ENCODE measurements at regions not wholly inside any gene's neighbourhood (a gene's known extent, or its start where the extent isn't known, plus 50 kb on each side); places are given as distances from the start of the nearest gene placed in this dataset.

- BruUV-seq (replicated peaks) = no TSS peak
These were observed 471.8 kb downstream of the C3orf38 start for GRCh38 chr3:88621586-88621985.

GRCh38 chr3:88623709-88624108, 473.9 kb downstream of the C3orf38 start:
- Histone ChIP-seq H3K36me3 (ENCODE audit: control insufficient read depth, insufficient read depth, low read length) (no peaks in the 10 kb centered on the region), H3K27ac (ENCODE audit: low read length) (no peak overlapping the region), H3K9me3 (ENCODE audit: control insufficient read depth, insufficient read depth, low read depth, low read length) (no peaks in the 10 kb centered on the region), H3K4me3 (ENCODE audit: low read depth in 2 of 2, low read length in 2 of 2) (no peak overlapping the region), H3K27me3 (ENCODE audit: control insufficient read depth, insufficient read depth, low read length) (no peaks in the 10 kb centered on the region), H3K4me1 (ENCODE audit: control insufficient read depth, insufficient read depth, low read length) (no peaks in the 10 kb centered on the region)
- intact Hi-C loops (cut with micrococcal nuclease; ENCODE audit: unreplicated experiment) = no loop called here
- TF ChIP-seq CTCF (IDR thresholded peaks at IDR 0.05) (no peak), POLR2AphosphoS5 (IDR thresholded peaks at IDR 0.05; ENCODE audit: low read depth, low read length) (no peak), TCF7L2 (IDR thresholded peaks at IDR 0.05; ENCODE audit: low read depth, low read length) (no peak), REST (IDR thresholded peaks at IDR 0.05; ENCODE audit: insufficient read depth in 1 of 2, low read depth in 2 of 2, low read length in 1 of 2) (no peak), SIN3A (IDR thresholded peaks at IDR 0.05; ENCODE audit: borderline replicate concordance, insufficient read depth, low read depth, low read length) (no peak)
- POLR2A ChIA-PET = no interaction called here
- in situ Hi-C loops (cut with HindIII; ENCODE audit: low pct_unique_long_range_greater_than_20kb, low sequenced_read_pairs) = no loop called here
- CTCF ChIA-PET = no interaction called here
- no TSS peak for BruUV-seq (replicated peaks)
- ATAC-seq (no peak), DNase-seq (ENCODE audit: low read depth, low spot score) (no peak)

More at GRCh38 chr3:88621586-88621985, 471.8 kb downstream of the C3orf38 start:
- DNase-seq (ENCODE audit: low read depth, low spot score) = no peak
- ChIA-PET CTCF (no interaction called here), POLR2A (no interaction called here)
- Histone ChIP-seq H3K27me3 (ENCODE audit: control insufficient read depth, insufficient read depth, low read length) (no peaks in the 10 kb centered on the region), H3K4me3 (ENCODE audit: low read depth in 2 of 2, low read length in 2 of 2) (no peak overlapping the region), H3K4me1 (ENCODE audit: control insufficient read depth, insufficient read depth, low read length) (no peaks in the 10 kb centered on the region), H3K9me3 (ENCODE audit: control insufficient read depth, insufficient read depth, low read depth, low read length) (no peaks in the 10 kb centered on the region), H3K27ac (ENCODE audit: low read length) (no peak overlapping the region), H3K36me3 (ENCODE audit: control insufficient read depth, insufficient read depth, low read length) (no peaks in the 10 kb centered on the region)
- no peak for ATAC-seq
- intact Hi-C loops (cut with micrococcal nuclease; ENCODE audit: unreplicated experiment) = no loop called here
- in situ Hi-C loops (cut with HindIII; ENCODE audit: low pct_unique_long_range_greater_than_20kb, low sequenced_read_pairs) = no loop called here
- TF ChIP-seq SIN3A (IDR thresholded peaks at IDR 0.05; ENCODE audit: borderline replicate concordance, insufficient read depth, low read depth, low read length) = no peak
- no peak for TF ChIP-seq CTCF (IDR thresholded peaks at IDR 0.05)
- TF ChIP-seq TCF7L2 (IDR thresholded peaks at IDR 0.05; ENCODE audit: low read depth, low read length) = no peak
- TF ChIP-seq REST (IDR thresholded peaks at IDR 0.05; ENCODE audit: insufficient read depth in 1 of 2, low read depth in 2 of 2, low read length in 1 of 2) = no peak
- no peak for TF ChIP-seq POLR2AphosphoS5 (IDR thresholded peaks at IDR 0.05; ENCODE audit: low read depth, low read length)

Data from Panc1 (cell line).